ENCODE measurements at regions not wholly inside any gene's neighbourhood (a gene's known extent, or its start where the extent isn't known, plus 50 kb on each side); places are given as distances from the start of the nearest gene placed in this dataset.

DNA sequence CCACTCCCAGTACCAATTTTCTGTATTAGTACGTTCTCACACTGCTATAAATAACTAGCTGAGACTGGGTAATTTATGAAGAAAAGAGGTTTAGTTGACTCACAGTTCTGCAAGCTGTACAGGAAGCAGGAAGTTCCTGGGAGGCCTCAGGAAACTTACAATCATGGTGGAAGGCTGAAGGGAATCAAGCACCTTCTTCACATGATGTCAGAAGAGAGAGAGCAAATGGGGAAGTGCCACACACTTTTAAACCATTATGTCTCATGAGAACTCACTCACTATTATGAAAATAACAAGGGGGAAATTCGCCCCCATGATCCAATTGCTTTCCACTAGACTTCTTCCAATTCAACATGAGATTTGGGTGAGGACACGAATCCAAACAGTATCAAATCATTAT is 271.4 kb downstream of the ETS1 start:
- Histone ChIP-seq H3K79me2 (ENCODE audit: low read length) (no peaks in the 10 kb centered on the region), H3K9me2 (replicated peaks; ENCODE audit: insufficient read depth, low read length) (no peaks in the 10 kb centered on the region), H4K20me1 (ENCODE audit: insufficient read depth, low read depth, low read length) (no peaks in the 10 kb centered on the region), H3K27ac (ENCODE audit: low read length) (no peak overlapping the region), H3K9me3 (ENCODE audit: low read length) (no peaks in the 10 kb centered on the region), H3K36me3 (ENCODE audit: insufficient read depth, low read length) (no peaks in the 10 kb centered on the region), H3K4me2 (ENCODE audit: low read depth, low read length, poor library complexity, severe bottlenecking) (no peak overlapping the region), H3K27me3 (ENCODE audit: low read length) (no peaks in the 10 kb centered on the region), H3K4me3 (ENCODE audit: low read length) (no peak overlapping the region), H3K4me1 (ENCODE audit: low read length) (no peaks in the 10 kb centered on the region), H3K9ac (ENCODE audit: low read length) (no peak overlapping the region), H2AFZ (ENCODE audit: low read length) (no peak overlapping the region)
- no peak for DNase-seq

GRCh38 chr11:128313931-128314330 is 273.4 kb downstream of the ETS1 start:
- Histone ChIP-seq H3K4me1 (ENCODE audit: low read length) (no peaks in the 10 kb centered on the region), H3K4me2 (ENCODE audit: low read depth, low read length, poor library complexity, severe bottlenecking) (no peak overlapping the region)

DNA sequence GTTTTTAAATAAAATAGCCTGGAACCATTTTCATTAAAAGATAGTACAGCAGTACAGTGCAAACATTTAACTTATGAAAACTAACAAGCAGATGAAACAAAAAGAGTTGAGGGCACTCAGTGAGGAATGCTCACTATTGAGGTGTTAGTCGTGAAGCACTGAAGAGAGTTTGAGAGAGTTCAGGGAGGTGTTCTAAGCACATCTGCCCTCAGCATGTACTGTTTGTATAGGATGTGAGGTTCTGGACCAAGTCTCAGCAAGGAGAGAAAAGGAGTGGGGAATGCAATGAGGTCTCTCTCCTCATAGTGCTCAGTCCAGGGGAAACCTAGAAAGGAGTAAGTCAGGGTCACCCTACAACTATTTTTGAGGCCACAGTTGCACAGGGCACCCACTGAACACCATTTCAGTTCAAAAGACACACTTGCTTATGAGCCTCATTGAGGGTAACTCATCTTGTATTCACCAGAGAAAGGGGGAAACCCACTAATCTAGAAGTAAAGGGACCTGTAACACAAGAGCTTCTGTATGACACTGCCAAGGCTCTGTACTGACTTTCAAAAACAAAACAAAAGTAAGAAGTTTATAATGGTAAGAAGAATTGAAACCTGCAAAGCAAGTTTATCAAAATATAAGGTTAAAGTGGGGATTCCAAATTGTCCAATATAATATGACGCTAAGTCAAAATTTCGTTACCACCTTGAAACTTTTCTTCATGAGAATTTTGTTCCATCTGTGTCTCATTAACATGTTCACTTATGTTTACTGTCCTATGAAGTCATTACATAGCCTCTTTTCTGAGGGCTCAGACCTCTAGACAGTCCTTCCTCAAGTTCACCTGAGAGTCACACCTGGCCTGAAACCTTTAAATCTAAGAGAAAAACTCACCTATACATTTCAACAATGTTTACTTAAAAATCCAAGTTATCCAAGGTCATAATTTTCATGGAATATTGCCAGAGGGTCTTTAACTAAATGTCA is 275.3 kb downstream of the ETS1 start:
- DNase-seq, result no peak
- no peaks in the 10 kb centered on the region for H3K79me2 ChIP-seq (ENCODE audit: low read length)
- H3K27me3 ChIP-seq (ENCODE audit: low read length), result no peaks in the 10 kb centered on the region
- H2AFZ ChIP-seq (ENCODE audit: low read length), result no peak overlapping the region
- no peaks in the 10 kb centered on the region for H3K4me1 ChIP-seq (ENCODE audit: low read length)
- no peaks in the 10 kb centered on the region for H3K9me3 ChIP-seq (ENCODE audit: low read length)
- no peak overlapping the region for H3K4me2 ChIP-seq (ENCODE audit: low read depth, low read length, poor library complexity, severe bottlenecking)
- no peaks in the 10 kb centered on the region for H4K20me1 ChIP-seq (ENCODE audit: insufficient read depth, low read depth, low read length)
- H3K36me3 ChIP-seq (ENCODE audit: insufficient read depth, low read length), result no peaks in the 10 kb centered on the region
- H3K9ac ChIP-seq (ENCODE audit: low read length), result no peak overlapping the region
- no peak overlapping the region for H3K4me3 ChIP-seq (ENCODE audit: low read length)
- H3K9me2 ChIP-seq (replicated peaks; ENCODE audit: insufficient read depth, low read length), result no peaks in the 10 kb centered on the region
- no peak overlapping the region for H3K27ac ChIP-seq (ENCODE audit: low read length)

More at GRCh38 chr11:128313931-128314330, 273.4 kb downstream of the ETS1 start:
- no peaks in the 10 kb centered on the region for H3K27me3 ChIP-seq (ENCODE audit: low read length)
- no peaks in the 10 kb centered on the region for H3K9me2 ChIP-seq (replicated peaks; ENCODE audit: insufficient read depth, low read length)
- H3K4me3 ChIP-seq (ENCODE audit: low read length), result no peak overlapping the region
- no peaks in the 10 kb centered on the region for H3K79me2 ChIP-seq (ENCODE audit: low read length)
- no peaks in the 10 kb centered on the region for H4K20me1 ChIP-seq (ENCODE audit: insufficient read depth, low read depth, low read length)
- no peak overlapping the region for H3K9ac ChIP-seq (ENCODE audit: low read length)
- DNase-seq, result no peak
- H2AFZ ChIP-seq (ENCODE audit: low read length), result no peak overlapping the region
- no peak overlapping the region for H3K27ac ChIP-seq (ENCODE audit: low read length)
- H3K9me3 ChIP-seq (ENCODE audit: low read length), result no peaks in the 10 kb centered on the region
- no peaks in the 10 kb centered on the region for H3K36me3 ChIP-seq (ENCODE audit: insufficient read depth, low read length)

DNA sequence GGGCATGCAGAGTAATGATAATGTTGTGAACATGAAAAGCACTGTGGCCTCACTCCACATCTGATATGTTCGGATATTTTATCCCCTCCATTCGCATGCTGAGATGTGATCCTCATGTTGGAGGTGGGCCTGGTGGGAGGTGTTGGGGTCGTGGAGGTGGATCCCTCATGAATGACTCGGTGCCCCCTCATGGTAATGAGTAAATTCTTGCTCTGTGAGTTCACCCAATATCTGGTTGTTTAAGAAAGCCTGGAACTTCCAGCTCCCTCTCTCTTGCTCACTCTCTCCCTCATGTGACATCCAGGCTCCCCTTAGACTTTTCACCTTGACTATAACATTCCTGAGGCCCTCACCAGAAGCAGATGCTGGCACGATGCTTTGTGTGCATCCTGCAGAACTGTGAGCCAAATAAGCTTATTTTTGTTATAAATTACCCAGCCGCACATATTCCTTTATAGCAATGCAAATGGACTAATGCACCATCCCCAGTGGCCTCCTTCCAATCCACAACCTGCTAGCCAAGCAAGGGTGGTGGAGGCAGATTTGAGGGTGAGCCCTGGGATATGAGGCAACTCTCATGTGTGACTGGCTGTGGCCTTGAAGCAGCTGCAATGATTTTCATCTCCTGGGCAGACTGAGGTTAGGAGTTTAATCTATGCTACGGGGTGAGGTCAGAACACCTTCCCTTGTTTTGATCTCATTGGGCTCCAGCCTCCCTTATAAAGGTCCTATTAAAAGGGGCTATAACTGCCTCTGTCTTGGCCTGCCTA is 276.5 kb downstream of the ETS1 start:
- no peak overlapping the region for H3K27ac ChIP-seq (ENCODE audit: low read length)
- H3K9me3 ChIP-seq (ENCODE audit: low read length), result no peaks in the 10 kb centered on the region
- H3K9ac ChIP-seq (ENCODE audit: low read length), result no peak overlapping the region
- no peaks in the 10 kb centered on the region for H3K79me2 ChIP-seq (ENCODE audit: low read length)
- no peak overlapping the region for H2AFZ ChIP-seq (ENCODE audit: low read length)
- H3K4me3 ChIP-seq (ENCODE audit: low read length), result no peak overlapping the region
- no peak overlapping the region for H3K4me2 ChIP-seq (ENCODE audit: low read depth, low read length, poor library complexity, severe bottlenecking)
- no peaks in the 10 kb centered on the region for H3K9me2 ChIP-seq (replicated peaks; ENCODE audit: insufficient read depth, low read length)
- no peaks in the 10 kb centered on the region for H3K27me3 ChIP-seq (ENCODE audit: low read length)
- H3K36me3 ChIP-seq (ENCODE audit: insufficient read depth, low read length), result no peaks in the 10 kb centered on the region
- peaks cover 3% of the 10 kb centered on the region; the same call in 1 of the 2 replicates for H3K4me1 ChIP-seq (ENCODE audit: low read length)
- no peaks in the 10 kb centered on the region for H4K20me1 ChIP-seq (ENCODE audit: insufficient read depth, low read depth, low read length)
- no peak for DNase-seq

DNA sequence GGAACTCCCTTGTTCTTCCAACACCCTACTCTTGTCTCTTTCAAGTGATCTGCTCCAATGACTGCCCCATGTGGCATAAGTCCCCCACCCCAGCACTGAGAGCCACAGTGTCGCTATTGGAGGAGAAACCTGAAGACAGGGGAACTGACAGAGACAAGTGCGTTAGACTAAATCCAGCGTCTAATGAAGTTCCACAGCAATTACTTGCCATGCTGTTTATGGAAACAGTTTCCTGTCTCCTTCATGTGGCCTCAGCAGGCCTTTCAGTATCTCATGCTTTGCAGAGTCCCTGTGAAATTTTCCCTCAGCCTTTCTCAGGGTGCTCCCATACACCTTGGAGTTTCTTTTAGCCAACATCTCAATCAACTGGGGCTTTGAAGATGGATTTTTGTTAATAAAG is 277.4 kb downstream of the ETS1 start:
- H3K27me3 ChIP-seq (ENCODE audit: low read length), result no peaks in the 10 kb centered on the region
- no peak overlapping the region for H3K4me2 ChIP-seq (ENCODE audit: low read depth, low read length, poor library complexity, severe bottlenecking)
- H3K4me1 ChIP-seq (ENCODE audit: low read length), result peaks cover 8% of the 10 kb centered on the region
- H3K4me3 ChIP-seq (ENCODE audit: low read length), result no peak overlapping the region
- H3K9ac ChIP-seq (ENCODE audit: low read length), result no peak overlapping the region
- no peaks in the 10 kb centered on the region for H3K9me3 ChIP-seq (ENCODE audit: low read length)
- no peaks in the 10 kb centered on the region for H3K9me2 ChIP-seq (replicated peaks; ENCODE audit: insufficient read depth, low read length)
- H2AFZ ChIP-seq (ENCODE audit: low read length), result no peak overlapping the region
- H3K36me3 ChIP-seq (ENCODE audit: insufficient read depth, low read length), result no peaks in the 10 kb centered on the region
- no peaks in the 10 kb centered on the region for H4K20me1 ChIP-seq (ENCODE audit: insufficient read depth, low read depth, low read length)
- no peak for DNase-seq
- H3K27ac ChIP-seq (ENCODE audit: low read length), result no peak overlapping the region
- H3K79me2 ChIP-seq (ENCODE audit: low read length), result no peaks in the 10 kb centered on the region

DNA sequence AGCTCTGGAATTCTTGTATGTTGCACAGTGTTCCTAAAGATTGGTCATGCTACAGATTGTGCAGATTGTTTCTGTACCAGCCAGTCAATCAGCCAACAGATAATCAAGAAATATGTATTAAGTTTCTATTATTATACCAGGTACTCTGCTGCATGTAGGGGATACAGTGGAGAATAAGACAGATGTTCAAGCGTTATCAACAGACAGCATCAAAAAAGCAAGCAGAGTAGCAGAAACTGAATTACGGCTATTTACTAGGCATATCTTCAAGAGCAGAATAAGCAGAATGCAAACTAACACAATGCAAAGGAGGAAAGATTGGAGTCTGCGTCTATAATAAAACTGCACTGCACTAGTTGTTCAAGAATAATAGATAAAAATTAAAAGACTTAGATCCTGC is 278.6 kb downstream of the ETS1 start:
- Histone ChIP-seq H3K4me1 (ENCODE audit: low read length) (peaks cover 8% of the 10 kb centered on the region), H3K9ac (ENCODE audit: low read length) (no peak overlapping the region), H3K36me3 (ENCODE audit: insufficient read depth, low read length) (no peaks in the 10 kb centered on the region), H2AFZ (ENCODE audit: low read length) (no peak overlapping the region), H3K27me3 (ENCODE audit: low read length) (no peaks in the 10 kb centered on the region), H3K9me3 (ENCODE audit: low read length) (no peaks in the 10 kb centered on the region), H3K27ac (ENCODE audit: low read length) (no peak overlapping the region), H3K79me2 (ENCODE audit: low read length) (no peaks in the 10 kb centered on the region), H4K20me1 (ENCODE audit: insufficient read depth, low read depth, low read length) (no peaks in the 10 kb centered on the region), H3K4me3 (ENCODE audit: low read length) (no peak overlapping the region), H3K4me2 (ENCODE audit: low read depth, low read length, poor library complexity, severe bottlenecking) (no peak overlapping the region), H3K9me2 (replicated peaks; ENCODE audit: insufficient read depth, low read length) (no peaks in the 10 kb centered on the region)
- DNase-seq, result no peak

GRCh38 chr11:128305588-128305987 is 281.8 kb downstream of the ETS1 start:
- H3K79me2 ChIP-seq (ENCODE audit: low read length), result no peaks in the 10 kb centered on the region
- no peaks in the 10 kb centered on the region for H3K9me3 ChIP-seq (ENCODE audit: low read length)
- no peak overlapping the region for H3K9ac ChIP-seq (ENCODE audit: low read length)
- peaks cover 8% of the 10 kb centered on the region for H3K4me1 ChIP-seq (ENCODE audit: low read length)
- no peaks in the 10 kb centered on the region for H3K9me2 ChIP-seq (replicated peaks; ENCODE audit: insufficient read depth, low read length)
- no peaks in the 10 kb centered on the region for H3K36me3 ChIP-seq (ENCODE audit: insufficient read depth, low read length)
- no peak overlapping the region for H3K4me2 ChIP-seq (ENCODE audit: low read depth, low read length, poor library complexity, severe bottlenecking)
- no peaks in the 10 kb centered on the region for H3K27me3 ChIP-seq (ENCODE audit: low read length)
- no peak for DNase-seq
- H3K4me3 ChIP-seq (ENCODE audit: low read length), result no peak overlapping the region
- H2AFZ ChIP-seq (ENCODE audit: low read length), result no peak overlapping the region
- H3K27ac ChIP-seq (ENCODE audit: low read length), result no peak overlapping the region
- H4K20me1 ChIP-seq (ENCODE audit: insufficient read depth, low read depth, low read length), result no peaks in the 10 kb centered on the region

Data from Karpas-422 (cell line).